MM.1S (cell line): ENCODE measurements at regions not wholly inside any gene's neighbourhood (a gene's known extent, or its start where the extent isn't known, plus 50 kb on each side); places are given as distances from the start of the nearest gene placed in this dataset.

Source experiments
- DNase-seq: peaks from one replicate; pipeline ENCODE4 v3.0.0-alpha.2; 2015
- H2AFZ ChIP-seq: fragments of 300-600 bp; sonication (generic); 2 replicates; pipeline ENCODE4 v1.6.0; 2016; ENCODE audit warnings: antibody characterized with exemption, low read length
- H3F3A ChIP-seq: fragments of 300-600 bp; sonication (generic); 2 replicates; pipeline ENCODE4 v1.6.1; 2016; ENCODE audit warnings: mild to moderate bottlenecking, antibody characterized with exemption, low read length, moderate library complexity, mixed read lengths; ENCODE audit not compliant: insufficient read depth
- H3K27ac ChIP-seq: fragments of 300-600 bp; sonication (generic); 2 replicates; pipeline ENCODE4 v1.5.1; 2016; ENCODE audit warnings: mild to moderate bottlenecking, low read length
- H3K27me3 ChIP-seq: fragments of 300-600 bp; sonication (generic); replicated peaks from 2 replicates; pipeline ENCODE4 v1.6.0; 2016; ENCODE audit warnings: low read length; ENCODE audit not compliant: insufficient read depth
- H3K36me3 ChIP-seq: fragments of 300-600 bp; sonication (generic); replicated peaks from 2 replicates; pipeline ENCODE4 v1.6.1; 2016; ENCODE audit warnings: mild to moderate bottlenecking, low read length, mixed read lengths; ENCODE audit not compliant: insufficient read depth
- H3K4me1 ChIP-seq: fragments of 300-600 bp; sonication (generic); 2 replicates; pipeline ENCODE4 v1.6.1; 2016; ENCODE audit warnings: low read length, mixed read lengths
- H3K4me2 ChIP-seq: fragments of 300-600 bp; sonication (generic); 2 replicates; pipeline ENCODE4 v1.6.0; 2016; ENCODE audit warnings: low read depth, low read length
- H3K4me3 ChIP-seq: fragments of 300-600 bp; sonication (generic); 2 replicates; pipeline ENCODE4 v1.5.1; 2016; ENCODE audit warnings: low read length, mixed read lengths
- H3K79me2 ChIP-seq: fragments of 300-600 bp; sonication (generic); 2 replicates; pipeline ENCODE4 v1.6.1; 2016; ENCODE audit warnings: mixed run types, low read length, mixed read lengths
- H3K9ac ChIP-seq: fragments of 300-600 bp; sonication (generic); 2 replicates; pipeline ENCODE4 v1.6.1; 2016; ENCODE audit warnings: low read length, mixed read lengths
- H3K9me2 ChIP-seq: fragments of 300-600 bp; sonication (generic); replicated peaks from 2 replicates; pipeline ENCODE4 v1.6.1; 2016; ENCODE audit warnings: mild to moderate bottlenecking, low read length, mixed read lengths; ENCODE audit not compliant: insufficient read depth
- H3K9me3 ChIP-seq: fragments of 300-600 bp; sonication (generic); replicated peaks from 2 replicates; pipeline ENCODE4 v1.6.1; 2016; ENCODE audit warnings: mild to moderate bottlenecking, low read length, mixed read lengths; ENCODE audit not compliant: insufficient read depth
- H4K20me1 ChIP-seq: fragments of 300-600 bp; sonication (generic); 2 replicates; pipeline ENCODE4 v1.6.1; 2016; ENCODE audit warnings: mild to moderate bottlenecking, low read length, moderate library complexity, mixed read lengths; ENCODE audit not compliant: insufficient read depth
- EZH2 ChIP-seq: fragments of 300-600 bp; sonication (generic); optimal IDR thresholded peaks from 2 replicates; pipeline ENCODE3; 2017; ENCODE audit warnings: low read depth, mild to moderate bottlenecking, antibody characterized with exemption, low read length, mixed read lengths
- EZH2phosphoT487 ChIP-seq: fragments of 300-600 bp; sonication (generic); IDR thresholded peaks from 2 replicates; pipeline ENCODE4 v1.6.1; 2018; ENCODE audit warnings: antibody characterized with exemption, low read length
- TF ChIP-seq, protein P1 (sequence below): fragments of 300-600 bp; sonication (generic); IDR thresholded peaks from 2 replicates; pipeline ENCODE4 v1.5.1; 2016; ENCODE audit warnings: antibody characterized with exemption, low read length, mixed read lengths

DNA sequence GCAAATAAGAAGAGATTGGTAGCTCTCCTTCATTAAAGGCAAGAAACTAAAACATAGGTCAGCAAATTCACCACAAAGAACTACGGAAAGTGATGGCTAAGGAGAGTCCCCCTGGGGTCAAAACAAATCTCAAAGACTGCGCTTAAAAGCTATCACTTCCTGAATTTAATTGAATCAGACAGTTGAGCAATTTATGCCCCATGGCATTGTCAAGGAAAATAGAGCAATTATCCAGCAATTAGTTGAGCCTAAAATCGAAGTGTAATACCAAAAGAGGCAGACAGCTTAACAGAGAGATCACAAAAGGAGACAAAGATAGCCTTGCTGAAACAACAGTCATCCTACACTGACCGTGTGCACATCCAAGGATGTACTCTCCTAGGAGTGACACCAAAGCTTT, 74.4 kb upstream of the SCN10A start:
- TF ChIP-seq EZH2phosphoT487 (no peak), EZH2 (no peak)
- TF ChIP-seq, protein P1, sequence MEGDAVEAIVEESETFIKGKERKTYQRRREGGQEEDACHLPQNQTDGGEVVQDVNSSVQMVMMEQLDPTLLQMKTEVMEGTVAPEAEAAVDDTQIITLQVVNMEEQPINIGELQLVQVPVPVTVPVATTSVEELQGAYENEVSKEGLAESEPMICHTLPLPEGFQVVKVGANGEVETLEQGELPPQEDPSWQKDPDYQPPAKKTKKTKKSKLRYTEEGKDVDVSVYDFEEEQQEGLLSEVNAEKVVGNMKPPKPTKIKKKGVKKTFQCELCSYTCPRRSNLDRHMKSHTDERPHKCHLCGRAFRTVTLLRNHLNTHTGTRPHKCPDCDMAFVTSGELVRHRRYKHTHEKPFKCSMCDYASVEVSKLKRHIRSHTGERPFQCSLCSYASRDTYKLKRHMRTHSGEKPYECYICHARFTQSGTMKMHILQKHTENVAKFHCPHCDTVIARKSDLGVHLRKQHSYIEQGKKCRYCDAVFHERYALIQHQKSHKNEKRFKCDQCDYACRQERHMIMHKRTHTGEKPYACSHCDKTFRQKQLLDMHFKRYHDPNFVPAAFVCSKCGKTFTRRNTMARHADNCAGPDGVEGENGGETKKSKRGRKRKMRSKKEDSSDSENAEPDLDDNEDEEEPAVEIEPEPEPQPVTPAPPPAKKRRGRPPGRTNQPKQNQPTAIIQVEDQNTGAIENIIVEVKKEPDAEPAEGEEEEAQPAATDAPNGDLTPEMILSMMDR = no peak
- no peaks in the 10 kb centered on the region for H3F3A ChIP-seq
- no peak overlapping the region for H3K4me2 ChIP-seq
- DNase-seq = no peak
- H3K79me2 ChIP-seq = no peaks in the 10 kb centered on the region
- no peaks in the 10 kb centered on the region for H3K27me3 ChIP-seq
- H4K20me1 ChIP-seq = no peaks in the 10 kb centered on the region
- no peak overlapping the region for H3K27ac ChIP-seq
- no peak overlapping the region for H3K9ac ChIP-seq
- H3K36me3 ChIP-seq = no peaks in the 10 kb centered on the region
- no peaks in the 10 kb centered on the region for H3K9me2 ChIP-seq
- no peaks in the 10 kb centered on the region for H3K4me1 ChIP-seq
- H3K4me3 ChIP-seq = no peak overlapping the region
- no peaks in the 10 kb centered on the region for H3K9me3 ChIP-seq
- no peak overlapping the region for H2AFZ ChIP-seq

DNA sequence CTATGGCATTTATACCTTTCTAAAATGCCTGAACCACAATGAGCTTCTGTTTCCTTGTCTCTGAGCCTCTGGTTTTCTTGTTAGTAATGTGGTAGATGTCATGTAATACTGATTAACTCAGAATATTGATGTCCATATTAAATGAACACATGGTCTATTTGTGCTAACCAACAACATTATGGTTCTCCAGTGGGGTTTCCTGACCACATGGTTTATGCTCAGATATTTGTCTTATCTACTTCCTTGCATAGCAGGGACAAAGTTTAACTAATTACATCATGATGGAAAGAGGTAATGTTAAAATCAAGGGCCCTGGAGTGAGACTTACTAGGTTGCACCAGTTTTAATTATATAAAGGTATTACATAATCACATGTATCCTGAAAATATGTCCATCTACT, 62.6 kb upstream of the SCN10A start:
- Histone ChIP-seq H3K27me3 (no peaks in the 10 kb centered on the region), H3K79me2 (no peaks in the 10 kb centered on the region)
- DNase-seq = no peak

More for the DNA sequence above, 62.6 kb upstream of the SCN10A start:
- no peak overlapping the region for H2AFZ ChIP-seq
- H3K4me3 ChIP-seq = no peak overlapping the region
- TF ChIP-seq EZH2phosphoT487 = no peak
- TF ChIP-seq, protein P1 = no peak
- no peak for TF ChIP-seq EZH2
- H3K9me2 ChIP-seq = no peaks in the 10 kb centered on the region
- no peak overlapping the region for H3K9ac ChIP-seq
- H3K9me3 ChIP-seq = no peaks in the 10 kb centered on the region
- H3K4me1 ChIP-seq = no peaks in the 10 kb centered on the region
- H3K27ac ChIP-seq = no peak overlapping the region
- no peak overlapping the region for H3K4me2 ChIP-seq
- H4K20me1 ChIP-seq = no peaks in the 10 kb centered on the region
- H3K36me3 ChIP-seq = no peaks in the 10 kb centered on the region
- H3F3A ChIP-seq = no peaks in the 10 kb centered on the region
